Hematopoietic multipotent progenitor cell treated with erythropoietin and hydrocortisone succinate and interleukin-3 and kit ligand, for 4 days (in vitro differentiated cells): ENCODE measurements at regions not wholly inside any gene's neighbourhood (a gene's known extent, or its start where the extent isn't known, plus 50 kb on each side); places are given as distances from the start of the nearest gene placed in this dataset.
A peak's percentile ranks its signal among the peaks of the same experiment; 100 is the strongest.
"Not testable (repeated sequence)": the region's sequence is repeated elsewhere in the genome, so short reads cannot be mapped to it uniquely, and the experiment has no call there.

Source experiments
- DNase-seq: peaks from one replicate; pipeline ENCODE4 v3.0.0-alpha.2; 2015

GRCh38 chr1:88327391-88328267, 356.4 kb upstream of the PKN2 start:
- no peak for DNase-seq

GRCh38 chr1:88330201-88330600, 353.9 kb upstream of the PKN2 start:
- no peak for DNase-seq

- DNase-seq = no peak
These were observed 350.9 kb upstream of the PKN2 start for GRCh38 chr1:88333086-88333695.

- no peak for DNase-seq
These were observed 342.6 kb upstream of the PKN2 start for GRCh38 chr1:88341447-88341846.

GRCh38 chr1:88342081-88342480, 342.0 kb upstream of the PKN2 start:
- not testable (repeated sequence) for DNase-seq

GRCh38 chr1:88350648-88351047, 333.4 kb upstream of the PKN2 start:
- no peak for DNase-seq

- DNase-seq = no peak
These were observed 332.1 kb upstream of the PKN2 start for GRCh38 chr1:88351960-88352359.

GRCh38 chr1:88354256-88354655, 329.8 kb upstream of the PKN2 start:
- DNase-seq = no peak

GRCh38 chr1:88357729-88358128, 326.3 kb upstream of the PKN2 start:
- no peak for DNase-seq

- DNase-seq = no peak
These were observed 312.5 kb upstream of the PKN2 start for GRCh38 chr1:88371436-88372023.

GRCh38 chr1:88375977-88376376, 308.1 kb upstream of the PKN2 start:
- DNase-seq = no peak

GRCh38 chr1:88376421-88376820, 307.7 kb upstream of the PKN2 start:
- no peak for DNase-seq

- no peak for DNase-seq
These were observed 305.5 kb upstream of the PKN2 start for GRCh38 chr1:88378560-88378959.

GRCh38 chr1:88394958-88395357, 289.1 kb upstream of the PKN2 start:
- DNase-seq = peak; percentile 15

- DNase-seq = no peak
These were observed 285.7 kb upstream of the PKN2 start for GRCh38 chr1:88398338-88398737.

GRCh38 chr1:88399690-88400089, 284.4 kb upstream of the PKN2 start:
- no peak for DNase-seq

GRCh38 chr1:88401313-88401712, 282.8 kb upstream of the PKN2 start:
- DNase-seq = no peak

- DNase-seq = no peak
These were observed 279.5 kb upstream of the PKN2 start for GRCh38 chr1:88404582-88404981.

- no peak for DNase-seq
These were observed 276.8 kb upstream of the PKN2 start for GRCh38 chr1:88407248-88407647.

GRCh38 chr1:88421997-88422396, 262.1 kb upstream of the PKN2 start:
- no peak for DNase-seq

GRCh38 chr1:88433556-88433955, 250.5 kb upstream of the PKN2 start:
- no peak for DNase-seq

- DNase-seq = no peak
These were observed 249.2 kb upstream of the PKN2 start for GRCh38 chr1:88434836-88435235.

GRCh38 chr1:88441022-88441421, 243.1 kb upstream of the PKN2 start:
- no peak for DNase-seq

- DNase-seq = no peak
These were observed 232.2 kb upstream of the PKN2 start for GRCh38 chr1:88451856-88452255.
